ENCODE measurements at regions not wholly inside any gene's neighbourhood (a gene's known extent, or its start where the extent isn't known, plus 50 kb on each side); places are given as distances from the start of the nearest gene placed in this dataset.

GRCh38 chr3:54071601-54072000, 50.8 kb upstream of the CACNA2D3 start:
- no peaks in the 10 kb centered on the region for H3K9me2 ChIP-seq (ENCODE audit: insufficient read depth)
- no peak overlapping the region for H3K27ac ChIP-seq
- H3K9ac ChIP-seq, result no peak overlapping the region
- H3F3A ChIP-seq (ENCODE audit: insufficient read depth), result no peaks in the 10 kb centered on the region
- H4K20me1 ChIP-seq (ENCODE audit: insufficient read depth), result no peaks in the 10 kb centered on the region
- in situ Hi-C loops (cut with MboI), result no loop called here
- H3K27me3 ChIP-seq (replicated peaks; ENCODE audit: insufficient read depth), result no peaks in the 10 kb centered on the region
- no peak overlapping the region for H2AFZ ChIP-seq
- H3K4me3 ChIP-seq, result no peak overlapping the region
- H3K4me2 ChIP-seq (ENCODE audit: unreplicated experiment), result no peak overlapping the region
- TF ChIP-seq EZH2phosphoT487 (IDR thresholded peaks at IDR 0.05; ENCODE audit: insufficient read depth, low read depth) (no peak), EZH2 (IDR thresholded peaks at IDR 0.05; ENCODE audit: insufficient read depth, poor library complexity, severe bottlenecking) (no peak)
- no peaks in the 10 kb centered on the region for H3K9me3 ChIP-seq (ENCODE audit: low read depth)
- no peaks in the 10 kb centered on the region for H3K36me3 ChIP-seq (ENCODE audit: low read depth)
- DNase-seq, result no peak
- WGBS, 2 experiments (ENCODE audit: low coverage in 1 of 2, low lambda C conversion rate in 2 of 2, missing lambda C conversion rate in 2 of 2), result 41 to 43% methylated on average over 6 of the region's 6 CpGs
- no peaks in the 10 kb centered on the region for H3K79me2 ChIP-seq (ENCODE audit: insufficient read depth)
- no peaks in the 10 kb centered on the region for H3K4me1 ChIP-seq (ENCODE audit: insufficient read depth)

DNA sequence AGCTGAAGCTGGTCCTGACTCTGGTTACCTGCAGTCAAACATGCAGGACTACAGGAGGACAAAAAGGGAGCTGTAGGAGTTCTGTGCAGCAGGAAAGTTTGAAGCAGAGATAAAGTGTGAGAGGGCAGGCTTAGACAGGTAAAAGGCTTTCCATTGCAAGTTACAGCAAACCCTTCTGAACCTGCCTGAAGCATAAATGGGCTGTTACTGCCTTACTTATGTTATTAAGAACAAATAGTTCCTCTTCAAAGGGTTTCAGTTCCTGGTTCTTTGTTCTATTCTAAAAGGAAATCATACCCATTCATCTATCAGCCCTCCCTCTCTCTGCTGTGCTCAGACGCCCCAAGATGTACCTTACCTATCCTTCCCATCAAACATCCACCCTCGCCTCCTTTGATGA, 52.4 kb upstream of the CACNA2D3 start:
- no peak overlapping the region for H3K9ac ChIP-seq
- H3K27me3 ChIP-seq (replicated peaks; ENCODE audit: insufficient read depth), result no peaks in the 10 kb centered on the region
- no peaks in the 10 kb centered on the region for H3K9me3 ChIP-seq (ENCODE audit: low read depth)
- H3K27ac ChIP-seq, result no peak overlapping the region
- 26 to 30% methylated on average over 2 of the region's 2 CpGs for WGBS, 2 experiments (ENCODE audit: low coverage in 1 of 2, low lambda C conversion rate in 2 of 2, missing lambda C conversion rate in 2 of 2)
- no peak overlapping the region for H3K4me2 ChIP-seq (ENCODE audit: unreplicated experiment)
- H3K9me2 ChIP-seq (ENCODE audit: insufficient read depth), result no peaks in the 10 kb centered on the region
- DNase-seq, result no peak
- no peaks in the 10 kb centered on the region for H3K4me1 ChIP-seq (ENCODE audit: insufficient read depth)
- TF ChIP-seq EZH2phosphoT487 (IDR thresholded peaks at IDR 0.05; ENCODE audit: insufficient read depth, low read depth) (no peak), EZH2 (IDR thresholded peaks at IDR 0.05; ENCODE audit: insufficient read depth, poor library complexity, severe bottlenecking) (no peak)
- H3F3A ChIP-seq (ENCODE audit: insufficient read depth), result no peaks in the 10 kb centered on the region
- no peak overlapping the region for H2AFZ ChIP-seq
- no peaks in the 10 kb centered on the region for H3K79me2 ChIP-seq (ENCODE audit: insufficient read depth)
- no peaks in the 10 kb centered on the region for H4K20me1 ChIP-seq (ENCODE audit: insufficient read depth)
- in situ Hi-C loops (cut with MboI), result no loop called here
- no peak overlapping the region for H3K4me3 ChIP-seq
- no peaks in the 10 kb centered on the region for H3K36me3 ChIP-seq (ENCODE audit: low read depth)

DNA sequence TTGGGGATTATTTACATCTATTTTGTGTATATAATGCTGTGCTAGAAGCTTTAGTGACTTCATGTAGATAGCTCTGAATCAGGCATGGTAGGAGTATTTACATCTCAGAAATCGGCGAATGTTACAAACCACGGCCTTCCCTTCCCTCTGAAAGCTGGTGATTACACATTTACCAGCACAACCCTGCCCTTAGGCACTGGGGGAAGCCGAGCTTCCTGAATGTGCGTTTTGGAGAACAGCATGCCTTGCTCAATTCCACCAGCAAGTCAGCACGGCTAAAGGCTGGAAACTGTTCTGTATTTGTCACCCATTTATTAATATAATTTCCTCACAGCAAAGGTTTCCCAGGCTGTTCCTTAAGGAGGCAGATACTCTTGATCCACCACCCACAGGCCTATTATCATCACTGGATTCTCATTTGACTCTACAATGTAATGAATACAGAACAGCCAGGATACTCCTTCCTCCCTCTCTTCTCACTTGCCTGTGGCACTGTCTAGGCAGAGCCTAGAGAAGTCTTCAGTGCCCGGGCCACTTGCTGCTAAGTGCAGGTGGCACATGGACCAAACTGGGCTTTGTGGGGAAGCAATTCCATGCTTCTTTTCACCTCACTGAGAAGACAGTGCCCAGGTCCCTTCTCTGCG, 55.2 kb upstream of the CACNA2D3 start:
- no peaks in the 10 kb centered on the region for H3K9me2 ChIP-seq (ENCODE audit: insufficient read depth)
- H3F3A ChIP-seq (ENCODE audit: insufficient read depth), result no peaks in the 10 kb centered on the region
- H3K27ac ChIP-seq, result no peak overlapping the region
- no peaks in the 10 kb centered on the region for H3K9me3 ChIP-seq (ENCODE audit: low read depth)
- H3K4me1 ChIP-seq (ENCODE audit: insufficient read depth), result no peaks in the 10 kb centered on the region
- TF ChIP-seq EZH2 (IDR thresholded peaks at IDR 0.05; ENCODE audit: insufficient read depth, poor library complexity, severe bottlenecking) (no peak), EZH2phosphoT487 (IDR thresholded peaks at IDR 0.05; ENCODE audit: insufficient read depth, low read depth) (no peak)
- H3K79me2 ChIP-seq (ENCODE audit: insufficient read depth), result no peaks in the 10 kb centered on the region
- no peaks in the 10 kb centered on the region for H3K36me3 ChIP-seq (ENCODE audit: low read depth)
- no peaks in the 10 kb centered on the region for H4K20me1 ChIP-seq (ENCODE audit: insufficient read depth)
- DNase-seq, result no peak
- no peak overlapping the region for H3K4me3 ChIP-seq
- H3K27me3 ChIP-seq (replicated peaks; ENCODE audit: insufficient read depth), result no peaks in the 10 kb centered on the region
- H3K4me2 ChIP-seq (ENCODE audit: unreplicated experiment), result no peak overlapping the region
- H2AFZ ChIP-seq, result no peak overlapping the region
- 39 to 42% methylated on average over 8 of the region's 8 CpGs for WGBS, 2 experiments (ENCODE audit: low coverage in 1 of 2, low lambda C conversion rate in 2 of 2, missing lambda C conversion rate in 2 of 2)
- H3K9ac ChIP-seq, result no peak overlapping the region
- in situ Hi-C loops (cut with MboI), result no loop called here

GRCh38 chr3:54066253-54066652, 56.1 kb upstream of the CACNA2D3 start:
- no peak overlapping the region for H3K27ac ChIP-seq
- H3F3A ChIP-seq (ENCODE audit: insufficient read depth), result no peaks in the 10 kb centered on the region
- no peaks in the 10 kb centered on the region for H3K36me3 ChIP-seq (ENCODE audit: low read depth)
- WGBS, 2 experiments (ENCODE audit: low coverage in 1 of 2, low lambda C conversion rate in 2 of 2, missing lambda C conversion rate in 2 of 2), result 19 to 21% methylated on average over 3 of the region's 3 CpGs
- no peak for TF ChIP-seq EZH2 (IDR thresholded peaks at IDR 0.05; ENCODE audit: insufficient read depth, poor library complexity, severe bottlenecking)
- TF ChIP-seq EZH2phosphoT487 (IDR thresholded peaks at IDR 0.05; ENCODE audit: insufficient read depth, low read depth), result no peak
- H2AFZ ChIP-seq, result no peak overlapping the region
- no peaks in the 10 kb centered on the region for H3K79me2 ChIP-seq (ENCODE audit: insufficient read depth)
- H3K4me3 ChIP-seq, result no peak overlapping the region
- no peaks in the 10 kb centered on the region for H3K27me3 ChIP-seq (replicated peaks; ENCODE audit: insufficient read depth)
- no peaks in the 10 kb centered on the region for H3K9me3 ChIP-seq (ENCODE audit: low read depth)
- no peak overlapping the region for H3K9ac ChIP-seq
- no peak for DNase-seq
- no peak overlapping the region for H3K4me2 ChIP-seq (ENCODE audit: unreplicated experiment)
- H4K20me1 ChIP-seq (ENCODE audit: insufficient read depth), result no peaks in the 10 kb centered on the region
- H3K9me2 ChIP-seq (ENCODE audit: insufficient read depth), result no peaks in the 10 kb centered on the region
- in situ Hi-C loops (cut with MboI), result no loop called here
- no peaks in the 10 kb centered on the region for H3K4me1 ChIP-seq (ENCODE audit: insufficient read depth)

- no peaks in the 10 kb centered on the region for H4K20me1 ChIP-seq (ENCODE audit: insufficient read depth)
- no peak overlapping the region for H3K9ac ChIP-seq
- H3K36me3 ChIP-seq (ENCODE audit: low read depth), result no peaks in the 10 kb centered on the region
- no peak overlapping the region for H3K4me3 ChIP-seq
- no peaks in the 10 kb centered on the region for H3K9me3 ChIP-seq (ENCODE audit: low read depth)
- WGBS, 2 experiments (ENCODE audit: low coverage in 1 of 2, low lambda C conversion rate in 2 of 2, missing lambda C conversion rate in 2 of 2), result 18 to 21% methylated on average over 4 of the region's 4 CpGs
- in situ Hi-C loops (cut with MboI), result no loop called here
- H3F3A ChIP-seq (ENCODE audit: insufficient read depth), result no peaks in the 10 kb centered on the region
- no peaks in the 10 kb centered on the region for H3K79me2 ChIP-seq (ENCODE audit: insufficient read depth)
- TF ChIP-seq EZH2phosphoT487 (IDR thresholded peaks at IDR 0.05; ENCODE audit: insufficient read depth, low read depth) (no peak), EZH2 (IDR thresholded peaks at IDR 0.05; ENCODE audit: insufficient read depth, poor library complexity, severe bottlenecking) (no peak)
- H3K4me2 ChIP-seq (ENCODE audit: unreplicated experiment), result no peak overlapping the region
- H3K4me1 ChIP-seq (ENCODE audit: insufficient read depth), result no peaks in the 10 kb centered on the region
- no peaks in the 10 kb centered on the region for H3K9me2 ChIP-seq (ENCODE audit: insufficient read depth)
- H3K27ac ChIP-seq, result no peak overlapping the region
- no peaks in the 10 kb centered on the region for H3K27me3 ChIP-seq (replicated peaks; ENCODE audit: insufficient read depth)
- no peak overlapping the region for H2AFZ ChIP-seq
- DNase-seq, result no peak
Measured at GRCh38 chr3:54065586-54065985, 56.8 kb upstream of the CACNA2D3 start.

All from GM23248 (cell line).